ENCODE measurements at regions not wholly inside any gene's neighbourhood (a gene's known extent, or its start where the extent isn't known, plus 50 kb on each side); places are given as distances from the start of the nearest gene placed in this dataset.

DNA sequence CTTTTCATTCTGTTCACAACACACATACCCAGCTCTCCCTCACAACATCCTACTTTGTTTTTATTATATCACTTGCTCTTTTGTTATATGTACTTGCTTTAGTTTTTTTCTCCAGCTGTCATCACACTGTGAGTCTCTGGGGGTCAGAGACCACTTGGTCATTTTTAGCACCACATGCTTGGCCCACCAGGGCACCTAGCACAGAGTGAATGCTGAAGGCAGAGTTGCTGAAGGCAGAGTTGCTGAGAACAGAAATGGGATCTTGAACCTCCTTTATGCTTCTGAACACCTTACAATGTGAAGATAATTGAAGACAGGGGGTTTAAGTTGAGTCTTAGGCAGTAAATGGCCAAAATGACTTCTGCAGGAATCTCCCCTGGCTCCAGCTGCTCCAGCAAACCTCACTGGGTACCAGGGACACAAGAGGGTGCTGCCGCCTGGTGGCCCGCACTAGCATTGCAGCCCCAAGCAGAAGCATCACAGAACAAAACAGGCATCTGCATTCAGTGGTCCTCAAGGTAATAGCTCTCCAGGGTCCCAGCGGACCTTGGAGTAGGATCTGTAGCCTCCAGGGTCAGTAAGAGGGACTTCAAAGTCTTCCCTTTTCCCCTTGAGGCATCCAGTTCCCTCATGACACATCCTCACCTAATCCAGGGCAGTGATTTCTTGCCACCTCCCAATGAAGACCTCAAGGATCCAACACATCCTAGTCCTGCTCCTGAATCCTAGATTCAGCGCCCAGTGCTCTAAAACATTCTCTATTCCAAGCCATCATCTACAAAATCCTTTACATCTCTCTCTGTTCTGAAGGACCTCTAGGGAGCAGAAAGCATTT, 1972.6 kb downstream of the TP53TG3F start:
- TF ChIP-seq, protein P1, sequence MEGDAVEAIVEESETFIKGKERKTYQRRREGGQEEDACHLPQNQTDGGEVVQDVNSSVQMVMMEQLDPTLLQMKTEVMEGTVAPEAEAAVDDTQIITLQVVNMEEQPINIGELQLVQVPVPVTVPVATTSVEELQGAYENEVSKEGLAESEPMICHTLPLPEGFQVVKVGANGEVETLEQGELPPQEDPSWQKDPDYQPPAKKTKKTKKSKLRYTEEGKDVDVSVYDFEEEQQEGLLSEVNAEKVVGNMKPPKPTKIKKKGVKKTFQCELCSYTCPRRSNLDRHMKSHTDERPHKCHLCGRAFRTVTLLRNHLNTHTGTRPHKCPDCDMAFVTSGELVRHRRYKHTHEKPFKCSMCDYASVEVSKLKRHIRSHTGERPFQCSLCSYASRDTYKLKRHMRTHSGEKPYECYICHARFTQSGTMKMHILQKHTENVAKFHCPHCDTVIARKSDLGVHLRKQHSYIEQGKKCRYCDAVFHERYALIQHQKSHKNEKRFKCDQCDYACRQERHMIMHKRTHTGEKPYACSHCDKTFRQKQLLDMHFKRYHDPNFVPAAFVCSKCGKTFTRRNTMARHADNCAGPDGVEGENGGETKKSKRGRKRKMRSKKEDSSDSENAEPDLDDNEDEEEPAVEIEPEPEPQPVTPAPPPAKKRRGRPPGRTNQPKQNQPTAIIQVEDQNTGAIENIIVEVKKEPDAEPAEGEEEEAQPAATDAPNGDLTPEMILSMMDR (IDR thresholded peaks at IDR 0.05), result peak; percentile 91

DNA sequence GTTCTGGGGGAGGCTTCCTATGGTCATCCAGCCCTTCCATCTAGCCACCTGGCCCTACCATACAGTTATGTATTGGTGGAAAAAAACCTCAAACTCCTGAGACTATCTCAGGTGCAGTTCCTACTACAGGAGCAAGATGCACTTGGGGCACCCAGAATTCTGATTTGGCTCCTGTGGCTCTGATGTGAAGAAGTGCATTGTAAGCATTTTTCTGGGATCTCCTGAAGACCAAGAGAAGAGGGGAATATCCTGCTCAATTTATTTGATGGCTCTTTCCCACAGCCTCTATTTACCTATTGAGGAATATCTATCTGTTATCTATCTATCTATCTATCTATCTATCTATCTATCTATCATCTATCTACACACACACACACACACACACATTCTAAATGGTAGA, 1981.5 kb downstream of the TP53TG3F start:
- TF ChIP-seq, protein P1 (IDR thresholded peaks at IDR 0.05), result no peak

DNA sequence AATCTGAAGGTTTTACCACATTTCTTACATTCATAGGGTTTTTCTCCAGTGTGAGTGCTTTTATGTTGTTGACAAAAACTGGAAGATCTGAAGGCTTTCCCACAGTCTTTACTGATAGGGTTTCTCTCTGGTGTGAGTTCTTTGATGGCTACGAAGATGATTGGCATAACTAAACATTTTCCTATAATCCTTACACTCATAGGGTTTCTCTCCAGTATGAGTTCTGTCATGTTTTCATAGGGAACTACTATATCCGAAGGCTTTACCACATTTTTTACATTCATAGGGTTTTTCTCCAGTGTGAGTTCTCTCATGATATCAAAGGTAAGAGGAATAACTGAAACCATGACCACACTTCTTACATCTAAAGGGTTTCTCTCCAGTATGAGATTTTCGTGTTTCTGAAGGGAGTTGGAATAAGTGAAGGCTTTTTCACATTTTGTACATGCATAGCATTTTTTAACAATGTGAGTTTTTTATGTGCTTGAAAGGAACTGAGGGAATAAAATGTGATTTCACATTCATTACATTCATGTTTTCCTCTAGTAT, 1987.7 kb downstream of the TP53TG3F start:
- TF ChIP-seq, protein P1 (IDR thresholded peaks at IDR 0.05), result no peak

DNA sequence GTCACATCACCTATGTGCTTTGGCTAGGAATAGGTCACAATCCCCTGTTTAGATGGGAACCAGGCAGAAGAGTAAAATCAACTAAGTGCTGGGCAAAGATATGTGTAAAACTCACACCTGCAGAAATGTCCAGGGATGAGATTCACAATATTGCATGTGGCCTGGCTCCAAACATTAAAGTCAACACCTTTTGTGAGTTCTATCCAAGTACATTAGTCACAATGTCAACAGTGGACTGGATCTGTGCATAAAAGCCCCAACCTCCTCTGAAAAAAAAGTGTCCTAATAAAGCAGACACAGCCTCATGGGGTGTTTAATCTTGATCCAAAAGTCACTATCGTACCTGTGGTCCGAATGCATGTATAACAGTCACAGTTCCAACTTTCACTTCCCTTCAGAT, 1990.3 kb downstream of the TP53TG3F start:
- TF ChIP-seq, protein P1 (IDR thresholded peaks at IDR 0.05), result no peak

DNA sequence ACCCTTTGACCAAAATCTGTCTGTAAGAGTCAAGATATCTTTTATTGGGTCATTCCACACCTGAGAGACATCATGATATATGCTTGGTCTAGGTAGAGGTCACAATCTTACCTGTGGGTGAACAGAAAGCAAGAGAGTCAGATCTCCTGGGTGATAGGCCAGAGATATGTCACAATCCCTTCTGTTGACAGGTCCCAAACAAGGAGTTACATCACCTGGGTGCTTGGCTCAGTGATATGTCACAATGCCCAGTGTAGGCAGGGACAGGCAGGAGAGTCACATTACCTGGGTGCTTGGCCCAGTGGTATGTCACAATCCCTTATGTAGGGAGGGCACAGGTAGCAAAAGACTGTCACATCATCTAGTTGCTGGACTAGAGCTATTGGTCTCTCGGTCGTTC, 1991.2 kb downstream of the TP53TG3F start:
- TF ChIP-seq, protein P1 (IDR thresholded peaks at IDR 0.05), result no peak

DNA sequence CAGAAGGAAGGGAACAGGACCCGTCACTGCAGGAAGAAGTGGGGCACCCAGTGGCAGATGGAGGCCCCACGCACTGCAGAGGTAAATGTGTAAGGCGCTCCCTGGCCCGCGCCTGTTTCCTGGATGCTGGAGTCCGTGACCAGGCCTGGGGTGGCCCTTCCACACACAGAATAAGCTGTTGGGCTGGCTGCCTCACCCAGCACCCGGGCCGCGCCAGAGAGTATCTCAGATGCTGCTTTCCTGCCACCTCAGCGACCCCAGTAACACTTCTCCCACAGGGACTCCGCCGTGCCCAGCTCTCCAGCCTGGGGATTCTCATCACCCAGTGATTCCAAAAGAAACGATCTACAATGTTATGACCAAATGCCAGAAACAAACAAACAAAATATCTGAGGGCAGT, 1993.1 kb downstream of the TP53TG3F start:
- TF ChIP-seq, protein P1 (IDR thresholded peaks at IDR 0.05), result no peak

DNA sequence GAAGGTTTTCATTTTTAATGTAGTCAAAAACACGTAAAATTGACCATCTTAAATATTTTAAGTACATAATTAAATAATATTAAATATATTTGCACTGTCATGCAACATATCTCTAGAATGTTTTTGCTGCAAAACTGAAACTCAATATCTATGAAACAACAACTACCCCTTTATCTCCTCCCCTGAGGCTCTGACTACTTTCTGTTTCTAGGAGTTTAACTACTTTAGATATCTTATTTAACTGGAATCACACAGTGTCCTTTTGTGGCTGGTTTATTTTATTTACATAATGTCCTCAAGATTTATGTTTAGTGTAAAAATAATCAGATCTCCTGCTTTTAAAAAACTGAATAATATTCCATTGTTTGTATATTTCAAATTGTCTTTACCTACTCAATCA, 2003.9 kb downstream of the TP53TG3F start:
- TF ChIP-seq, protein P1 (IDR thresholded peaks at IDR 0.05), result no peak
